ENCODE measurements at regions not wholly inside any gene's neighbourhood (a gene's known extent, or its start where the extent isn't known, plus 50 kb on each side); places are given as distances from the start of the nearest gene placed in this dataset.
"Not testable (repeated sequence)": the region's sequence is repeated elsewhere in the genome, so short reads cannot be mapped to it uniquely, and the experiment has no call there.

DNA sequence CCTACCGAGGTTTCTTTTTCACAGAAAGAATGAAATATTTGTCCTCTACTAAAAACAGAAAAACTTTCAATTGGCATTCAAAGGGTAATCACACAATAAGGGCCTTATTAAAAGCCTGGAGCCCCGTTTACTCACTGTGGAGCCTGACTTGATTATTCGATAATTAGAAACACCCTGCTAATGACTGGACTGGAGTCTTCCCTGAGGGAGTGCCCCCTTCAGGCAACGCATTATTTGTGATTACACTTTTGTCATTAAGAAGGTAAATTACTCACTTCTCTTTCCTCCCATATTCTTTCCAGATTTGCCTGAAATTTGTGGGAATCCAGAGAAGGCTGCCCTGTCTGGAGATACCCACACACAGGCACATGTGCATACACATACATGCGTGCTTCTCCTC lies 444.2 kb upstream of the NPVF start:
- no peak for DNase-seq

- no peak for DNase-seq
Measured at GRCh38 chr7:25675789-25676474, 447.6 kb upstream of the NPVF start.

DNA sequence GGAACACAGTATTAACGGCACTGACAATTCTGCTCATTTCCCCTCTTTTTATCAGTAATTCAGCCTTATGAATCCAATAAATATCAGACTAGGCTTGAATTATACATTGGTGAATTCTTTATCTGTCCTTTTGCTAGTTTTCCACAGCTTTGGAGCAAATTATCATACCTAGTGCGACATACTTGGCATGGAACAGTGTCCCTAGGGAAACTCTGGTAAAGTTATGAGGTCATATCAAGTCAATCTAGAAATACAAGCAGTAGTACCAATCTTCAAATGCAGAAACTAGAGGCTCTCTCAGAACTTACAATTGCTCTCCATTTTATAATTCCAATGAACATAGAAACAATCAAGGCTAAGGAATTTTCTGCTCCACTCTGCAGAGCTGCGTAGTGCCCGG lies 449.3 kb upstream of the NPVF start:
- DNase-seq: no peak

- DNase-seq: no peak
Measured at GRCh38 chr7:25678215-25678614, 449.9 kb upstream of the NPVF start.

DNA sequence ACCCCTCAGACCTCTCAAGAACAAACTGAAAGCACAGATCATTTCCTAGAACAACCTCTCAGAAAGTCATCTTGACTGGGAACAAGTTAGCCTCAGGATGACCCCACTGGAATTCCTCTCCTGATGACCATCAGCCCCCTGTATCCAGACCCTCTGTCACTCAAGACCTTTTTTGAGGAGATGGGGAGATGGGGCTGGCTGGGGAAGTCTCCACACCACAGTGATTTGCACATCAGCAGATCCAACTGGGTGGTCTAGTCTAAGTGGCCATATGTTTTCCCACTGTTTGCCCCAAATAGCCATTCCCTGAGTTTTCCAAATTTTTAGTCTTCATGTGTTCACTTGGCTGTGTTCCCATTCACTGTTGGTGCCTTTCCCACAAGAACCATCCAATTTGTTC lies 452.4 kb upstream of the NPVF start:
- no peak for DNase-seq

- DNase-seq: no peak
Measured at GRCh38 chr7:25684360-25684759, 456.1 kb upstream of the NPVF start.

- no peak for DNase-seq
Measured at GRCh38 chr7:25686493-25686892, 458.2 kb upstream of the NPVF start.

- DNase-seq: no peak
Measured at GRCh38 chr7:25694211-25694610, 457.8 kb upstream of the NFE2L3 start.

DNA sequence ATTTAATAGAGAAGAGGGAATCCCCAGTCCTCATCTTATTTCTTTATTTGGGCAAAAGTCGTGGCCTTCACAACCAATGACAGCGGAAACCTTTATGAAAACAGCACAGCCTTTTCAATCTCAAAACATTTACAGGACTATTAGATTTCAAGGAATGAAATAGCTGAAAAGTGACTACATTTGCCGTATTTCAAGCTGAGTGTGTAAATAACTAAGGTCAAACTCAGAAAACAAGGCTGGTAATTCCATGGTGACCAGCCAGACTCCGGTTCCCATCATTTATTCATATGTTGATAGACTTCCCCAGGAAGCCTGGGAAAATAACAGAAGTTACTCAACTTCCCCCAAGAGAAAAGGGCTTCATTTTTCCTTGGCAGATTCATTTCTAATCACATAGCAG lies 457.3 kb upstream of the NFE2L3 start:
- no peak for DNase-seq

DNA sequence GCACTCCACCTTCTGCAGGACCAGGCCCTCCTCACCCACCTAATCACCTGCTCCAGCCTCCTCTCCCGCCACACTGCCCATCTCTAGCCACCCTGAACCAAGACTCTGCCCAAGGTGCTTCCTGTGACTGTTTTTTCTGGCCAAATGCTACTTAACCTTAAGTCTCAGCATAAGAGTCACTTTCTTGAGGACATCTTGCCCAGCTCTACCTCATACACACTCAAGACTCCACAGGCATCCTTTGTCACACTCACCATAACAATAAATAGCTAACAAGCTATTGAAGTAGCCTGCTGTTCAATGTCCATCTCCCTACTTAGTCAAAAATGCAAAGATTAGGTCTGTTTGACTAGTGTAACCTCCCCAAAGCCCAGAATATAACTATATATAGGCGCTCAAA lies 455.4 kb upstream of the NFE2L3 start:
- DNase-seq: no peak

- DNase-seq: no peak
Measured at GRCh38 chr7:25698451-25699113, 453.4 kb upstream of the NFE2L3 start.

DNA sequence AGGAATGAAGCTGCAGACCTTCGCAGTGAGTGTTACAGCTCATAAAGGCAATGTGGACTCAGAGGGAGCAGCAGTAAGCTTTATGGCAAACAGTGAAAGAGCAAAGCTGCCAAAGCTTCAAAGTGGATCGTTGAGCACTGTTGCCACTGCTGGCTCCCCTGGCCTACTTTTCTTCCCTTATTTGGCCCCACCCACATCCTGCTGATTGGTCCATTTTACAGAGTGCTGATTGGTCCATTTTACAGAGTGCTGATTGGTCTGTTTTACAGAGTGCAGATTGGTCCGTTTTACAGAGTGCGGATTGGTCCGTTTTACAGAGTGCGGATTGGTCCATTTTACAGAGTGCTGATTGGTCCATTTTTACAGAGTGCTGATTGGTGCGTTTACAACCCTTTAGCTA lies 451.9 kb upstream of the NFE2L3 start:
- not testable (repeated sequence) for DNase-seq

DNA sequence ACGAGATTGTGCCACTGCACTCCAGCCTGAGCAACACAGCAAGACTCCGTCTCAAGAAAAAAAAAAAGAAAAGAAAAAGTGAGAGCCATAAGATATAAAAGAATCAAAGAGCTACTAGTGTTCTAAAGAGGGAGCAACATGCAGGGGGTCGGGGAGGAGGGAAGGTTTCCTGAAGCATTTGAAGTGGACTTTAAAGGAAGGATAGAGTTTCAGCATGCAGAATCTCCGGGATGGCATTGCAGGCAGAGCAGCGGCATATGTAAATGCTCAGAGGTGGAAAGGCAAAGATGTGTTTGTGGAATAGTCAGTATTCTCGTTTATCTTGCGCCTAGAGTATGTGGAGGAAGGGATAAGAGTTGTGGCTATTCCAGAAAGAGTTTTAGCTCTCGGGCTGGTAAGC lies 447.6 kb upstream of the NFE2L3 start:
- no peak for DNase-seq

GRCh38 chr7:25706764-25707163 lies 445.2 kb upstream of the NFE2L3 start:
- DNase-seq: no peak

DNA sequence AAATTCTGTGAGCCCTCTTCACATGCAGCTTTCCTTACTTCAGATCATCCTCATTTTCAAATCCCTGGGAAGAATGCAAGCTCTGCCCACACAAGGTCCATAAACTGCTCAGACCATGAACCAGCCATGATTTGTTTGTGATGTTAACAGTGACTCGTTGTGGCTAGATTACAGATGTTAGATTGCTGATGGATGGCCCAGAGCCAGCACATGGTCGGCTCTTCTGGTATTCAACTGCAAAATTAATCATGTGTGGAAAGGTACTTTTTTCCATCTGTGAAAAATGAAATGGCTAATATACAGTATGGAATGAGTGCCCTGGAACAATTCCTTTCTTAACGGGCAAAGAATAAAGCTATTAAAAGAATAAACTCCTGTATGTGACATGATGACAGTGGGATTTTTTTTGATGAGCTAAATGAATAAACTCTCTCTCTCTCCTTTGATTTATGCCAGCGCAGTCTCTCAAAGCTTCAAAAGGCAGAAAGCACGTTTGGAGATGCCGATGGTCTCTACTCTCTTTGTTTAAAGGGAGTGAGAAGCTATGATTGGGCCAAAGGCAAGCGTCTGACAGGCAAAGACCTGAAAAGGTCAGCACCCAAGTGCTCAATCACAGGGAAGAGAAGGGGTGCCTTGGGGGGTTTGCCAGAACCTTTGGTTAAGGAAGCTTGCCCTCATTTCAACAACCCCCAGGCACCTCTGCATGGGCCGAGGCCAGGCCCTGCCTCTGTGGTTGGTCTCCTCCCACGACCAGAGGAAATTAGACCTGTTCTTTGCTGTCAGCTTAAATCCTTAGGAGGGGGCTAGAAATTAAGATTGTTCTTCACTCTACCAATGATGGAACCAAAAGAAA lies 444.0 kb upstream of the NFE2L3 start:
- DNase-seq: no peak

DNA sequence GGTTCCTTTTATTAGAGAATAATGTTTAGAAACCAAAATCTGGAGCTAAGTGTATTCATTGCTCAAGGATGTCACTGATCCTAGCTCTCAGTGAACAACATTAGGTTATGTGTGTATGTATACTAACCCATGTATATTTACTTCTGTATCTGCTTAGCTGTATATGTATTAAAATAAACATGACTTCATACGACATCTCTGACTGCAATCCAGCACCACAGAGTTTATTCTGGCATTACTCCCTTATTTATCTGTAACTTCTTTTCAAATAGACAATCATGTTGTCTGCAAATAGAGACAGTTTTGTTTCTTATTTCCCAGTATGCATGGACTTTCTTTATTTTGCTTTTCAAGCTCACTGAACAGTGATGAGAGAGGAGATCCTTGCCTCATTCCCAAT lies 441.0 kb upstream of the NFE2L3 start:
- no peak for DNase-seq

DNA sequence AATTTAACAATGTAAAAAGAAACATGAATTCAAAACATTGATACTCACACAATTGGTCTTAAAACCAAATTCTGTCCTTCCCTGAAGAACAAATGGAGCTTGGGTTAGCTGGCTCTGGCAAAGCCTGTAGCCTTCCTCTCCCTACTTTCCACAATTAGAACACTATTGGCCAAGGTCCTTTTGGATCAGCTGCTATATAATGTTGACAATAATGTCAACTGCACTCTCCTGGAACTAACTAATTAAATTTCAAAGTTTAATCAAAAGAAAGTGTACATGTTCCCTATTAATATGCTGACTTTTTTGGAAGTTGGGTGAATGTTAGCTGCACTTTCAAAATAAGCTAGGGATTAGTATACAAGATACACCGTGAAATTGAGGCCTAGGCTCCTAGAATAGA lies 440.1 kb upstream of the NFE2L3 start:
- no peak for DNase-seq

GRCh38 chr7:25712500-25712899 lies 439.5 kb upstream of the NFE2L3 start:
- no peak for DNase-seq

- no peak for DNase-seq
Measured at GRCh38 chr7:25714013-25714412, 438.0 kb upstream of the NFE2L3 start.

DNA sequence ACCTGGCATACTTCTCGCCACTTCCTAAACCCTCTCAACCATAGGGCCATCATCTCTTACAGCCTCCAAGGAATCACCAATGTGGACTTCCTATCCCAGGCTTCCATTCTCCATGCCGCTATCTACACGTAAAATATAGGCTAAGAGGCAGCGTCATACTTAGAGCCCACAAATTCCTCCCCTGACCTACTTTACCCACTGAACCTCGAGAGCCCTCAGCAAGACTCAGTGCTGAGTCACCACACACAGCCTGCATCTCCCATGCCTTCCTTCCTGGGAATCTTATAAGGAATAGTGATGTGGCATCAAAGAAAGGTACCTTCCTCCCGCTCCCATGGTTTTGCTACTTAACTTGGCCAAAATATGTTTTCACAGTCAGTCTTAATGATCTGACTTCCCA lies 435.6 kb upstream of the NFE2L3 start:
- DNase-seq: no peak

DNA sequence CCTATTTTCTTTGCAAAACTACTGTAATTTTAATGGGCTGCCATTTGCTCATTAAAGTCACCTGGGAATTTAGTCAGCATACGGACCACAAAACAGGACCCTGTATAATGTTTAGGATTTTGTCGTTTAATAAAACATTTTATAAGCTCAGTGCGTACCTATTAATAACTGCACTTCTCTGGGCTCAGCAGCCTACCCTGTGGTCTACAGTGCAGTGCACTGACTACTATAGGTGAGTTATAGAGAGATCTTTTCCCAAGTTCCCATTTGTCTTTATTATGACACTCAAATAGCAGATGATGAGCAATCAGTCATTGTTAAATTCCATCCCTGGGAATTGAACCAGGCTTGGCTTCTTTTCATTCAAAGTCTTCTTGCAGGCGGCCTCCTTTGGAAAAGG lies 433.4 kb upstream of the NFE2L3 start:
- no peak for DNase-seq

DNA sequence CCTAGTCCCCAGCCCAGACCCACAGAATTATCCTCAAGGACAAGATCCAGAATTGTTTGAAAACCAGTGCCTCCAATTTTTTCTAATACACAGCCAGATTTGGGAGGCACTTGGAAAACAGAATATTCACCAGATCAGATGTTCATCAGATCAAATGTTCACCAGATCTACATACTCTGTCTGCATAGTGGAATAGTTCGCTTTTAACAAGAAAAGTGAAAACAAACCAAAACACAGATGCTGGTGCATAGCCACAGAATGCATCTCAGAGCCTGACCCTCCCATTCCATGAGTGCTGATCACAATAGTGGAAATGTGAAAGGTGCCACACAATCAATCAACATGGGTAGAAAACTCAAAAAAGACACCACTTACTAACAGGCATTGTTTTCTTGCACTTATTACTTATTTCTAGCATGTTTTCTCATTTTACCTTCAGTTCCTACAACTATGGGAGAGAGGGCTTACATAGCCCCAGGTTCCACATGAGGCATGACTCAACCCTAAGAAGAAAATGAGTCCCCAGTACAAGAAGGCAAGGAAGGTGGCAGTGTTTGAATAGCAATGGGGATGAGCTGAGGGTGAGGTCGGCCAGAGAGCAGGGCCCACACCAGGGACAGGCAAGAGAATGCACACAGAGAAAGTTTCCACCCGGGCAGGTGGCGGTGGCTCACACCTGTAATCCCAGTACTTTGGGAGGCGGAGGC lies 432.7 kb upstream of the NFE2L3 start:
- no peak for DNase-seq

DNA sequence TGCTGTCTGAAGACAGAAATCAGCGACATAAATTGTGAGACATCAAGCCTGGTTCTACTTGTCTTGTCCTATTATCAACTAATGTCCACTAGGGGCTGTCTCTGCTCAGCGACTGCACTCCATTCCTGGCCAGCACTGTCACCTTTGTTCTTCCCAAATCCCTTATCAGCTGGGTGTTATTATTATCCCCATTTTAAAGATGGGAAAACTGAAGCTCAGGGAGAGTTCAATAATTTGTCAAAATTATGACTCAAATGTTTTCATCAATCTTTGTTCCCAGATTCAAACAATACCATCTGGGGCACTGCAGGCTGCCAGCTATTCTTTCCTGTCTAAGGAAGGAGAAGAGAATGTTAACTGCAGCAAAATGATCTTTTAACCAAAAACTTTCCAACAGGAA lies 431.6 kb upstream of the NFE2L3 start:
- DNase-seq: no peak

All from T-helper 9 cell (primary cell).